Endothelial cell (in vitro differentiated cells): ENCODE measurements at regions not wholly inside any gene's neighbourhood (a gene's known extent, or its start where the extent isn't known, plus 50 kb on each side); places are given as distances from the start of the nearest gene placed in this dataset.

Source experiments
- DNase-seq: peaks from one replicate; pipeline ENCODE4 v3.0.0; 2021; ENCODE audit warnings: low spot score
- H3K27ac Mint-ChIP-seq: one replicate; pipeline ENCODE4 v1.8.0; 2021; ENCODE audit warnings: mixed read lengths, inconsistent platforms; ENCODE audit not compliant: unreplicated experiment
- H3K27me3 Mint-ChIP-seq: one replicate; pipeline ENCODE4 v1.8.0; 2021; ENCODE audit warnings: mild to moderate bottlenecking, moderate library complexity, mixed read lengths, inconsistent platforms; ENCODE audit not compliant: unreplicated experiment
- H3K36me3 Mint-ChIP-seq: one replicate; pipeline ENCODE4 v1.8.0; 2021; ENCODE audit warnings: mild to moderate bottlenecking, low read depth, mixed read lengths, inconsistent platforms; ENCODE audit not compliant: unreplicated experiment
- H3K4me1 Mint-ChIP-seq: one replicate; pipeline ENCODE4 v1.8.0; 2021; ENCODE audit warnings: mild to moderate bottlenecking, mixed read lengths, inconsistent platforms; ENCODE audit not compliant: unreplicated experiment
- H3K4me3 Mint-ChIP-seq: one replicate; pipeline ENCODE4 v1.8.0; 2021; ENCODE audit warnings: mild to moderate bottlenecking, mixed read lengths, inconsistent platforms; ENCODE audit not compliant: unreplicated experiment
- H3K9me3 Mint-ChIP-seq: one replicate; pipeline ENCODE4 v1.8.0; 2021; ENCODE audit warnings: mixed read lengths, inconsistent platforms; ENCODE audit not compliant: unreplicated experiment
- TF ChIP-seq, protein P1 (sequence below): fragments of 200-600 bp; sonication (generic); IDR thresholded peaks from one replicate; pipeline ENCODE4 v1.5.0; 2021; ENCODE audit warnings: antibody characterized with exemption; ENCODE audit not compliant: unreplicated experiment

DNA sequence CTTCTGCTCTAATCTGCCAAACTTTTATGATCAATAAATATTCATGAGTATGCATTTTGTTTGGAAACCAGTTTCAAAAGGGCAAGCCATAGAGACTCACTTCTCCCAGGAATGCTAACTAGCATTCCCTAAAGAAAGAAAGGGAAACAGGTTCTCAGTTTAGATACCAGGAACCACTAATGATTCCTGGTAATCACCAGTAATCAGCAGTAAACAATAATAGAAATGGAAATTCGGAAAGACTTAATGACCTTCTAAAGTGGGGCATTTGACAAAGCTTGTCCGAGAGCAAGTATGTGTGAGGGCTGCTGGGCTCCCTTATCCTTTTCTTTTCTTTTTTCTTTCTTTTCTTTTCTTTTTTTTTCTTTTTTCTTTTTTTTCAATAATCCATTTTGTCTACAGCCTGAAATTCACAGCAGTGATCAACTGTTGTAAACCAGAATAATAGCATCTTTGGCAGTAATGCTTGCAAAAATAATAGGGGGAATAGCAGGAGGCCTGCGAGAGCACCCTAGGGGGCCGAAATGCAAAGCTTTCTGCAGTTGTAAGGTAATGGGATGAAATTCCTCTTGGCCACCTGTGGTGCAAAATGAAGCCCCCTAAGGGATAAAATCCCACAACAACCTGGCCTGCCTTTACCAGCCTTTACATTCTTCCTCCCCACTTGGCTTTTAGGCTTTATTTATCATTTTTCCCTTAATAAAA is 253.2 kb downstream of the ZPLD1 start:
- Mint-ChIP-seq H3K27me3 (no peaks in the 10 kb centered on the region), H3K36me3 (no peaks in the 10 kb centered on the region), H3K4me1 (no peaks in the 10 kb centered on the region), H3K4me3 (no peak overlapping the region), H3K9me3 (no peaks in the 10 kb centered on the region), H3K27ac (no peak overlapping the region)
- TF ChIP-seq, protein P1, sequence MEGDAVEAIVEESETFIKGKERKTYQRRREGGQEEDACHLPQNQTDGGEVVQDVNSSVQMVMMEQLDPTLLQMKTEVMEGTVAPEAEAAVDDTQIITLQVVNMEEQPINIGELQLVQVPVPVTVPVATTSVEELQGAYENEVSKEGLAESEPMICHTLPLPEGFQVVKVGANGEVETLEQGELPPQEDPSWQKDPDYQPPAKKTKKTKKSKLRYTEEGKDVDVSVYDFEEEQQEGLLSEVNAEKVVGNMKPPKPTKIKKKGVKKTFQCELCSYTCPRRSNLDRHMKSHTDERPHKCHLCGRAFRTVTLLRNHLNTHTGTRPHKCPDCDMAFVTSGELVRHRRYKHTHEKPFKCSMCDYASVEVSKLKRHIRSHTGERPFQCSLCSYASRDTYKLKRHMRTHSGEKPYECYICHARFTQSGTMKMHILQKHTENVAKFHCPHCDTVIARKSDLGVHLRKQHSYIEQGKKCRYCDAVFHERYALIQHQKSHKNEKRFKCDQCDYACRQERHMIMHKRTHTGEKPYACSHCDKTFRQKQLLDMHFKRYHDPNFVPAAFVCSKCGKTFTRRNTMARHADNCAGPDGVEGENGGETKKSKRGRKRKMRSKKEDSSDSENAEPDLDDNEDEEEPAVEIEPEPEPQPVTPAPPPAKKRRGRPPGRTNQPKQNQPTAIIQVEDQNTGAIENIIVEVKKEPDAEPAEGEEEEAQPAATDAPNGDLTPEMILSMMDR: no peak
- no peak for DNase-seq

DNA sequence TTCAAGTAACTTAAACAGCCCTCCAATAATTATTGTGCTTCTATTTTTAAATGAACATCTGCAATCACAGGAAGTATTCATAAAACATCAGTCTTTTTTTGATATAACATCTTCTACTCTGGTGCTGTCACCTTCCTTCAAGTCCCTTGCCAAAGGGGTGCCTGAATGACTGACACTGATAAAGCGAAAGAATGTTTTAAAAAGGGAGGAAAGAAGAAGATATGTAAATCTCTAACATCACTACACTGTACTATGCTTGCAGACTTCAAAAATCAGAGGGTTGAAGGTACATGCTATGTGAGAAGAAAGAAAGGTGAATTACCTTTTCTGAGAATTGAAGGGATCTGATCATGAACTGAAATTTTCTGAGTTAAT is 253.7 kb downstream of the ZPLD1 start:
- Mint-ChIP-seq H3K27me3 (no peaks in the 10 kb centered on the region), H3K4me1 (no peaks in the 10 kb centered on the region), H3K27ac (no peak overlapping the region), H3K36me3 (no peaks in the 10 kb centered on the region), H3K9me3 (no peaks in the 10 kb centered on the region), H3K4me3 (no peak overlapping the region)
- no peak for DNase-seq
- TF ChIP-seq, protein P1: no peak

DNA sequence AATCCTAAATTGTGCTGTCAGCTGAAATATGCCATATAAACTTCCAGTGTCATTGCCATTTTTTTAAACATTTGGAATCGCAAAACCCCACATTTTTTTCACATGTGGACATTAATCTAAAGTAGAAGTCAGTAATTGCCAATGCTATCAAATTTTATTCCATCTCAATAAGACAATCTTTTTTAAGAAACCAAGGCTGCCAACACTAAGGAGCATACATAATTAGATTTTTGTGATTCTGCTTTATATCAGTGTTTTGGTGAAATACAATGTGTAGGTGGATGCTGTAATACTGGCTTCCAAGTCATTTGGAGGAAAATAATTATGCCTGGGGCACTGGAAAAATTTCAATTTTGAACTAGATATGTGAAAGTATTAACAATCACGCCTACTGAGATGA is 256.7 kb downstream of the ZPLD1 start:
- H3K4me1 Mint-ChIP-seq: no peaks in the 10 kb centered on the region
- no peak overlapping the region for H3K27ac Mint-ChIP-seq
- no peak for DNase-seq
- H3K36me3 Mint-ChIP-seq: no peaks in the 10 kb centered on the region
- no peaks in the 10 kb centered on the region for H3K9me3 Mint-ChIP-seq
- TF ChIP-seq, protein P1: no peak
- peaks cover 1% of the 10 kb centered on the region for H3K27me3 Mint-ChIP-seq
- H3K4me3 Mint-ChIP-seq: no peak overlapping the region

DNA sequence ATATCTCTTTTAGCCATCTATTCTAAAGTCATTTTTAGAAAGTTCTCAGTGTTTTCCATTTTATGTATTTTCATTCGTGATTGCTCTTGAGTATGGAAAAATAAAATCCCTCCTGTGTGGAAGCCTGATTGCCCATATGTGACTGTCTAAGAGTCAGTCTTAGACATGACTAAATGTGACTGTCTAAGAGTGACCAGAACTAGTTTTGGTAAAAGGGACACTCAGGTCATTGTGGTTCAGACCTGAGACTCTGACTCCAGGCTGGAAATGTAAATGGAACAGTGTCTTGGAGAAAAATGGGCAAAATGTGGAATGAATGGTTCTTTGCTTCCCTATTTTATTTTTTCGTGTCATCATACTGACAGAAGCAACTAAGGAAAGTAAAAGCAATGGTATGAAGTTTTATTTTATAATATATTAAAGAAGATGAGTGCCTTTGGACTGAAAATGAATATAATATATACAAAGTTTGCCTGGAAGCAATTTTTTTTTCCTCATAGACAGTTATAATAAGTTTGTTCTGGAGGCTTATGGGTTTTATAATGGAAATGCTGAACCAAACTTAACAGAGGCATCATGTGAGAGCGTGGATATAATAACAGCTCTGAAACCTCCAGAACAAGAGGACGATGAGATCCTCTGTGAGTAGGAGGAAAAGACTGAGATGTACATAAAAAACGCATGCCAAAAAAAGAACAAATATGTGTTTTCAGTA is 264.4 kb downstream of the ZPLD1 start:
- Mint-ChIP-seq H3K27me3 (peaks cover 1% of the 10 kb centered on the region), H3K4me1 (no peaks in the 10 kb centered on the region), H3K27ac (no peak overlapping the region), H3K9me3 (no peaks in the 10 kb centered on the region), H3K4me3 (no peak overlapping the region), H3K36me3 (no peaks in the 10 kb centered on the region)
- TF ChIP-seq, protein P1: no peak
- no peak for DNase-seq

DNA sequence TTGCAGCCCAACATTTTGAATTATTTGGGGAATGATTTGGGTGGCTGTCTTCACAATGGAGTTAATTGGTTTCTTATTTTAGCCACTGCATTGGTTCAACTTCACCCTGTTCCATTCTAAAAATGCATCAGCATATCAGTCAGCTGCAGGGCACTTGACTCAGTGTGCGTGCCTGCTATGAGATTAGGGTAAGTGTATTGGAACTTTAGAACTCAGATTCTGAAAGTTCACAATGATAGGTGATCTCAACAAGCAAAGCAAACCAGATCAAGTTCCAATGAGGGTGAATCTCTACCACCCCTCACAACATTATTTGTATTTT is 265.0 kb downstream of the ZPLD1 start:
- no peak for DNase-seq
- TF ChIP-seq, protein P1: no peak

More for the DNA sequence above, 265.0 kb downstream of the ZPLD1 start:
- H3K27me3 Mint-ChIP-seq: peaks cover 1% of the 10 kb centered on the region
- no peak overlapping the region for H3K27ac Mint-ChIP-seq
- no peaks in the 10 kb centered on the region for H3K9me3 Mint-ChIP-seq
- no peaks in the 10 kb centered on the region for H3K4me1 Mint-ChIP-seq
- H3K4me3 Mint-ChIP-seq: no peak overlapping the region
- H3K36me3 Mint-ChIP-seq: no peaks in the 10 kb centered on the region
